ENCODE measurements at regions not wholly inside any gene's neighbourhood (a gene's known extent, or its start where the extent isn't known, plus 50 kb on each side); places are given as distances from the start of the nearest gene placed in this dataset.

DNA sequence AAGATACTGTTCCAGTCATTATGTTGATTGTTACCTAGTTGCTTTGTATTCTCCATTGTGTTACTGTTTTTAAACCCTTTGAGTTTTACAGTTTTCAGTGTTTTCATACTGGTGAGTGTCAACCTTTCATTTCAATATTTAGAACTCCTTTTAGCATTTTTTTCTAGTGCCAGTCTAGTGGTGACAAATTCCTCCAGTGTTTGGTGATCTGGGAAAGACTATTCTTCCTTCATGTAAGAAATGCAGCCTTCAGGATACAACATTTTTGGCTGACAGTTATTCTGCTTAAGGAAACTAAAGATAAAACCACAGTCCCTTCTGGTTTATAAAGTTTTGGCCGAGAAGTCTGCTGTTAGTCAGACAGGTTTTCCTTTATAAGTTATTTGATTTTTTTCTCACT is 143.8 kb downstream of the ETAA1 start:
- TF ChIP-seq, protein P1, sequence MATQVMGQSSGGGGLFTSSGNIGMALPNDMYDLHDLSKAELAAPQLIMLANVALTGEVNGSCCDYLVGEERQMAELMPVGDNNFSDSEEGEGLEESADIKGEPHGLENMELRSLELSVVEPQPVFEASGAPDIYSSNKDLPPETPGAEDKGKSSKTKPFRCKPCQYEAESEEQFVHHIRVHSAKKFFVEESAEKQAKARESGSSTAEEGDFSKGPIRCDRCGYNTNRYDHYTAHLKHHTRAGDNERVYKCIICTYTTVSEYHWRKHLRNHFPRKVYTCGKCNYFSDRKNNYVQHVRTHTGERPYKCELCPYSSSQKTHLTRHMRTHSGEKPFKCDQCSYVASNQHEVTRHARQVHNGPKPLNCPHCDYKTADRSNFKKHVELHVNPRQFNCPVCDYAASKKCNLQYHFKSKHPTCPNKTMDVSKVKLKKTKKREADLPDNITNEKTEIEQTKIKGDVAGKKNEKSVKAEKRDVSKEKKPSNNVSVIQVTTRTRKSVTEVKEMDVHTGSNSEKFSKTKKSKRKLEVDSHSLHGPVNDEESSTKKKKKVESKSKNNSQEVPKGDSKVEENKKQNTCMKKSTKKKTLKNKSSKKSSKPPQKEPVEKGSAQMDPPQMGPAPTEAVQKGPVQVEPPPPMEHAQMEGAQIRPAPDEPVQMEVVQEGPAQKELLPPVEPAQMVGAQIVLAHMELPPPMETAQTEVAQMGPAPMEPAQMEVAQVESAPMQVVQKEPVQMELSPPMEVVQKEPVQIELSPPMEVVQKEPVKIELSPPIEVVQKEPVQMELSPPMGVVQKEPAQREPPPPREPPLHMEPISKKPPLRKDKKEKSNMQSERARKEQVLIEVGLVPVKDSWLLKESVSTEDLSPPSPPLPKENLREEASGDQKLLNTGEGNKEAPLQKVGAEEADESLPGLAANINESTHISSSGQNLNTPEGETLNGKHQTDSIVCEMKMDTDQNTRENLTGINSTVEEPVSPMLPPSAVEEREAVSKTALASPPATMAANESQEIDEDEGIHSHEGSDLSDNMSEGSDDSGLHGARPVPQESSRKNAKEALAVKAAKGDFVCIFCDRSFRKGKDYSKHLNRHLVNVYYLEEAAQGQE (IDR thresholded peaks at IDR 0.05; ENCODE audit: unreplicated experiment) = no peak
- TF ChIP-seq, protein P2, sequence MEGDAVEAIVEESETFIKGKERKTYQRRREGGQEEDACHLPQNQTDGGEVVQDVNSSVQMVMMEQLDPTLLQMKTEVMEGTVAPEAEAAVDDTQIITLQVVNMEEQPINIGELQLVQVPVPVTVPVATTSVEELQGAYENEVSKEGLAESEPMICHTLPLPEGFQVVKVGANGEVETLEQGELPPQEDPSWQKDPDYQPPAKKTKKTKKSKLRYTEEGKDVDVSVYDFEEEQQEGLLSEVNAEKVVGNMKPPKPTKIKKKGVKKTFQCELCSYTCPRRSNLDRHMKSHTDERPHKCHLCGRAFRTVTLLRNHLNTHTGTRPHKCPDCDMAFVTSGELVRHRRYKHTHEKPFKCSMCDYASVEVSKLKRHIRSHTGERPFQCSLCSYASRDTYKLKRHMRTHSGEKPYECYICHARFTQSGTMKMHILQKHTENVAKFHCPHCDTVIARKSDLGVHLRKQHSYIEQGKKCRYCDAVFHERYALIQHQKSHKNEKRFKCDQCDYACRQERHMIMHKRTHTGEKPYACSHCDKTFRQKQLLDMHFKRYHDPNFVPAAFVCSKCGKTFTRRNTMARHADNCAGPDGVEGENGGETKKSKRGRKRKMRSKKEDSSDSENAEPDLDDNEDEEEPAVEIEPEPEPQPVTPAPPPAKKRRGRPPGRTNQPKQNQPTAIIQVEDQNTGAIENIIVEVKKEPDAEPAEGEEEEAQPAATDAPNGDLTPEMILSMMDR (conservative IDR thresholded peaks at IDR 0.05; ENCODE audit: low read depth in 2 of 2) = no peak
- TF ChIP-seq POLR2AphosphoS5 (IDR thresholded peaks at IDR 0.05; ENCODE audit: low read depth) (no peak), CREB1 (CRISPR knock-in tag; IDR thresholded peaks at IDR 0.05; ENCODE audit: low read depth) (no peak), EZH2 (IDR thresholded peaks at IDR 0.05; ENCODE audit: low read depth, unreplicated experiment) (no peak), ZNF331 (CRISPR knock-in tag; IDR thresholded peaks at IDR 0.05; ENCODE audit: low read depth) (no peak), EZH2phosphoT487 (IDR thresholded peaks at IDR 0.05; ENCODE audit: unreplicated experiment) (no peak), ZNF114 (CRISPR knock-in tag; IDR thresholded peaks at IDR 0.05) (no peak), JUNB (IDR thresholded peaks at IDR 0.05; ENCODE audit: unreplicated experiment) (no peak), NANOG (IDR thresholded peaks at IDR 0.05; ENCODE audit: borderline replicate concordance) (no peak), ZNF462 (CRISPR knock-in tag; IDR thresholded peaks at IDR 0.05) (no peak)
- TF ChIP-seq, protein P3, sequence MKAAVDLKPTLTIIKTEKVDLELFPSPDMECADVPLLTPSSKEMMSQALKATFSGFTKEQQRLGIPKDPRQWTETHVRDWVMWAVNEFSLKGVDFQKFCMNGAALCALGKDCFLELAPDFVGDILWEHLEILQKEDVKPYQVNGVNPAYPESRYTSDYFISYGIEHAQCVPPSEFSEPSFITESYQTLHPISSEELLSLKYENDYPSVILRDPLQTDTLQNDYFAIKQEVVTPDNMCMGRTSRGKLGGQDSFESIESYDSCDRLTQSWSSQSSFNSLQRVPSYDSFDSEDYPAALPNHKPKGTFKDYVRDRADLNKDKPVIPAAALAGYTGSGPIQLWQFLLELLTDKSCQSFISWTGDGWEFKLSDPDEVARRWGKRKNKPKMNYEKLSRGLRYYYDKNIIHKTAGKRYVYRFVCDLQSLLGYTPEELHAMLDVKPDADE (IDR thresholded peaks at IDR 0.05) = no peak
